ENCODE measurements at regions not wholly inside any gene's neighbourhood (a gene's known extent, or its start where the extent isn't known, plus 50 kb on each side); places are given as distances from the start of the nearest gene placed in this dataset.

DNA sequence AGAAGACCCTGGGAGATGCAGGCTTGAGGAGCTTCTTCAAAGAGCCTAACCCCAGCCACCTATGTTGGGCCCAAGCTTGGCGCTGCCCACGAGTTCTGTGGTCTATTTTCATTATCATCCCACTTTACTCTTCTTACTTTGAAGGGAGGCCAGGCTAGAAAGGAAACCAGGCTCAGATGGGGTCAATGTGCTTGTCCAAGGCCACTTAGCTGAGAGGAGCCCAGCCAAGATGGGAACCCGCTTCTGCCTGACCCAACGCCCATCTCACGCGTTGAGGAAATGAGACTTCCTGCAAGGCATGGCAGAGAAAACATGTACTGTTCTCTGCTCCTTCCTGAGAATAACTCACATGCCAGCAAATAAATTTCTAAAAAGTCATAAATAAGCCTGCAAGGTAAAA is 486.3 kb upstream of the PROK2 start:
- TF ChIP-seq EZH2 (IDR thresholded peaks at IDR 0.05; ENCODE audit: insufficient read depth, low read length): no peak
- TF ChIP-seq CTCF (IDR thresholded peaks at IDR 0.05; ENCODE audit: insufficient read depth, low read depth, low read length): no peak

Measured in astrocyte (in vitro differentiated cells and primary cell).